SU-DHL-6 (cell line): ENCODE measurements at regions not wholly inside any gene's neighbourhood (a gene's known extent, or its start where the extent isn't known, plus 50 kb on each side); places are given as distances from the start of the nearest gene placed in this dataset.

Experiments used
- H2AFZ ChIP-seq: fragments of 200-600 bp; sonication (generic); 2 replicates; pipeline ENCODE4 v1.6.1; 2014; ENCODE audit warnings: low read depth, mild to moderate bottlenecking, moderate library complexity, mixed read lengths, antibody characterized with exemption, low read length; ENCODE audit not compliant: severe bottlenecking
- H3F3A ChIP-seq: fragments of 200-600 bp; shearing (Covaris generic); 2 replicates; pipeline ENCODE4 v1.6.0; 2016; ENCODE audit warnings: antibody characterized with exemption, mild to moderate bottlenecking; ENCODE audit not compliant: insufficient read depth
- H3K27ac ChIP-seq: fragments of 200-600 bp; sonication (generic); 2 replicates; pipeline ENCODE4 v1.5.1; 2016; ENCODE audit warnings: low read depth, mild to moderate bottlenecking, low read length, moderate library complexity, mixed read lengths
- H3K27me3 ChIP-seq: fragments of 200-600 bp; sonication (generic), shearing (Covaris generic); 2 replicates; pipeline ENCODE4 v1.6.0; 2014; ENCODE audit warnings: mild to moderate bottlenecking, low read length
- H3K36me3 ChIP-seq: fragments of 200-600 bp; sonication (generic); 2 replicates; pipeline ENCODE4 v1.6.1; 2014; ENCODE audit warnings: mild to moderate bottlenecking, low read length, mixed read lengths
- H3K4me2 ChIP-seq: fragments of 300-600, 200-600 bp; shearing (Covaris generic), sonication (generic); 2 replicates; pipeline ENCODE4 v1.6.0; 2014; ENCODE audit warnings: low read length, low read depth, mild to moderate bottlenecking; ENCODE audit not compliant: poor library complexity, severe bottlenecking
- H3K4me3 ChIP-seq: fragments of 200-600 bp; sonication (generic); 2 replicates; pipeline ENCODE4 v1.5.1; 2014; ENCODE audit warnings: antibody characterized with exemption, low read length, mild to moderate bottlenecking, mixed read lengths; ENCODE audit not compliant: insufficient read depth, poor library complexity, severe bottlenecking
- H3K79me2 ChIP-seq: fragments of 200-600 bp; sonication (generic); 2 replicates; pipeline ENCODE4 v1.6.1; 2014; ENCODE audit warnings: mild to moderate bottlenecking, low read length, moderate library complexity; ENCODE audit not compliant: insufficient read depth
- H3K9ac ChIP-seq: fragments of 200-600 bp; sonication (generic); 2 replicates; pipeline ENCODE4 v1.7.0; 2014; ENCODE audit warnings: mild to moderate bottlenecking, low read length
- H3K9me2 ChIP-seq: fragments of 200-600 bp; sonication (generic); replicated peaks from 2 replicates; pipeline ENCODE4 v1.6.1; 2014; ENCODE audit warnings: low read length; ENCODE audit not compliant: insufficient read depth
- H3K9me3 ChIP-seq: fragments of 200-600 bp; sonication (generic); 2 replicates; pipeline ENCODE4 v1.6.1; 2014; ENCODE audit warnings: low read length, mixed read lengths; ENCODE audit not compliant: insufficient read depth
- H4K20me1 ChIP-seq: fragments of 200-600 bp; sonication (generic); 2 replicates; pipeline ENCODE4 v1.6.1; 2014; ENCODE audit warnings: low read depth, mild to moderate bottlenecking, antibody characterized with exemption, low read length, moderate library complexity, mixed read lengths
- CTCF ChIP-seq: fragments of 200-600 bp; sonication (generic); IDR thresholded peaks from one replicate; pipeline ENCODE4 v1.5.1; 2017; ENCODE audit warnings: antibody characterized with exemption, mild to moderate bottlenecking, low read length, moderate library complexity; ENCODE audit not compliant: insufficient read depth, poor library complexity, severe bottlenecking
- EZH2phosphoT487 ChIP-seq: fragments of 200-600 bp; sonication (generic), shearing (Covaris generic); conservative IDR thresholded peaks from 2 replicates; pipeline ENCODE4 v1.6.1; 2018; ENCODE audit warnings: mild to moderate bottlenecking, antibody characterized with exemption, low read length, moderate library complexity, mixed read lengths

GRCh38 chr7:25311346-25311745 is 83.1 kb upstream of the NPVF start:
- TF ChIP-seq EZH2phosphoT487 (no peak), CTCF (no peak)
- Histone ChIP-seq H3F3A (no peaks in the 10 kb centered on the region), H2AFZ (no peak overlapping the region), H3K27me3 (no peaks in the 10 kb centered on the region), H3K4me3 (no peak overlapping the region), H3K36me3 (no peaks in the 10 kb centered on the region), H3K4me2 (no peak overlapping the region), H3K27ac (no peak overlapping the region), H3K9me3 (no peaks in the 10 kb centered on the region), H4K20me1 (no peaks in the 10 kb centered on the region), H3K9ac (no peak overlapping the region), H3K9me2 (no peaks in the 10 kb centered on the region), H3K79me2 (no peaks in the 10 kb centered on the region)

- no peak overlapping the region for H3K27ac ChIP-seq
- no peak overlapping the region for H3K4me3 ChIP-seq
- no peaks in the 10 kb centered on the region for H3K79me2 ChIP-seq
- no peaks in the 10 kb centered on the region for H3K36me3 ChIP-seq
- no peak overlapping the region for H3K4me2 ChIP-seq
- H3F3A ChIP-seq, result no peaks in the 10 kb centered on the region
- H3K9ac ChIP-seq, result no peak overlapping the region
- no peaks in the 10 kb centered on the region for H4K20me1 ChIP-seq
- H3K9me2 ChIP-seq, result no peaks in the 10 kb centered on the region
- no peaks in the 10 kb centered on the region for H3K27me3 ChIP-seq
- no peaks in the 10 kb centered on the region for H3K9me3 ChIP-seq
- no peak for TF ChIP-seq EZH2phosphoT487
- no peak for TF ChIP-seq CTCF
- no peak overlapping the region for H2AFZ ChIP-seq
Observed at GRCh38 chr7:25312968-25313367, 84.7 kb upstream of the NPVF start.

GRCh38 chr7:25313526-25313925 is 85.2 kb upstream of the NPVF start:
- Histone ChIP-seq H3K4me3 (no peak overlapping the region), H3K27me3 (no peaks in the 10 kb centered on the region), H3K9me3 (no peaks in the 10 kb centered on the region), H3K4me2 (no peak overlapping the region), H3K9me2 (no peaks in the 10 kb centered on the region), H3K79me2 (no peaks in the 10 kb centered on the region), H3F3A (no peaks in the 10 kb centered on the region), H3K27ac (no peak overlapping the region), H3K9ac (no peak overlapping the region), H3K36me3 (no peaks in the 10 kb centered on the region), H2AFZ (no peak overlapping the region), H4K20me1 (no peaks in the 10 kb centered on the region)
- TF ChIP-seq EZH2phosphoT487, result no peak
- TF ChIP-seq CTCF, result no peak
